Stimulated activated CD4-positive, alpha-beta T cell treated with anti-CD3 and anti-CD28 coated beads, Interleukin-12 subunit alpha, Interleukin-12 subunit beta, amount 100 ng/mL, for 48 hours (primary cell): ENCODE measurements at regions not wholly inside any gene's neighbourhood (a gene's known extent, or its start where the extent isn't known, plus 50 kb on each side); places are given as distances from the start of the nearest gene placed in this dataset.
"Not testable (repeated sequence)": the region's sequence is repeated elsewhere in the genome, so short reads cannot be mapped to it uniquely, and the experiment has no call there.

Source experiments
- DNase-seq, 3 donors: peaks; one replicate each; pipeline ENCODE4 v3.0.0-alpha.2; 2020; ENCODE audit warnings: low read depth in 2 of 3, low spot score in 1 of 3

DNA sequence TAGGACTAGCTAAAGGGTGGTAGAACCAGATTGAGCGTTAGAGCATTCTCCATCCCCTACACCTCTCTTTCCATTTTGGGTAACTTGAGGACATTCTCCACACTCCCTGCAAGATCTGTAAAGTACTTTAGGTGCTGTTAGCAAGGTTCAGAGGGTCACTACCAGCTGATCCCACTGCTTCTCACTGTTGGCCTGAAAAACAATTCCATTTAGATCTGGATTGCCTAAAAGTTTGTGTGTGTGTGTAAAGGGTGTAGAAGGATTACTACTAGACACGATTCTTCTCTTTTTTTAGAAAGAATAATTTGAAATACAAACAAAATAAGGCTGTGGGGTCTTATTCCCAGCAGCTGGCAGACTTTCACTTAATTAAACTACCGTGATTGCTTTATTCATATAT lies 95.1 kb upstream of the TMEM178A start:
- DNase-seq: no peak

DNA sequence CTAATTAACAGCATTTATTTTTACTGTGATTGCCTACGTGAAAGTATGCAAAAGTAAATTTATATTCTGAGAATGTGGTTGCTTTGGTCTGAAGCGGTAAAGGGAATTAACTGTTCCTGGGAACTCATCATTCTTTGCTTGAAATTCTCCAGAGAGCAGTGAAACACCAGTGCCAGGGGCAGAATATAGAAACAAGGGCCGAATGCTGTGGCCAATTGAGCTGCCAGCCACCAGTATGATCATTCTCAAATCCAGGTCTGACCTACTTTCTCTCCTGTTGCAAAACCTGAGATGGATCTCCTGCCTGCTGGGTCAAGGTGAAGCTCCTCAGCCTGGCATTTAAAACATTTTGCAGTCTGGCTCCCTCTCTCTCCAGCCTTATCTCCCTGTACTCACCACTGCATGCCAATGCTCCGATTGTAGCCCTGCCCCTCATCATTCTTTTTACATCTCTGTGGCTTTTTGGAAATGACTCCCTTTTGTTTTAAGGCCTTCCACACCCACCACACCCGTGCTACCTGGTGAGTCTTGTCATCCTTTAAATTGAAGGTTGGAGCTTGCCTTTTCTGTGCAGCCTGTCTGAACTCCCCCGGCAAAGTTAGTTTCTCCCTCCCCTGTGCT lies 94.5 kb upstream of the TMEM178A start:
- DNase-seq: no peak

GRCh38 chr2:39573276-39573675 lies 92.4 kb upstream of the TMEM178A start:
- DNase-seq: no peak

GRCh38 chr2:39581866-39582265 lies 83.9 kb upstream of the TMEM178A start:
- DNase-seq: no peak

DNA sequence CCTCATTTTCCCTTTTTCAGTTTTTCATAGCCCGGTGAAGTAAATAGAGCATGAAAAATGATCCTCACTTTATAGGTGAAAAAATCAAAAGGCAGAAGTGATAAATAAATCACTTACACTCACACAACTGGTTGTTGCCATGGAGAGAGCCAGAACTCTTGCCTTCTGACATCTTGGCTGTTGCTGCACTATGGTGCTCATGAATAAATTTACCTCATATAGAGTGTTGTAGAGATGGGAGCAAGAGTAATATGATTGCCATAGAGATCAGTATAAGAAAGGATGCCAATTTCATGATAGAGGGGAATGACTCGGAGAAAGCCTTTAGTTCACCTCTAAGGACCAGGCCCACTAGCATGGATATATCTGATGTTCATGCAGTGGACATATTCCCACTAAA lies 82.5 kb upstream of the TMEM178A start:
- DNase-seq: no peak

DNA sequence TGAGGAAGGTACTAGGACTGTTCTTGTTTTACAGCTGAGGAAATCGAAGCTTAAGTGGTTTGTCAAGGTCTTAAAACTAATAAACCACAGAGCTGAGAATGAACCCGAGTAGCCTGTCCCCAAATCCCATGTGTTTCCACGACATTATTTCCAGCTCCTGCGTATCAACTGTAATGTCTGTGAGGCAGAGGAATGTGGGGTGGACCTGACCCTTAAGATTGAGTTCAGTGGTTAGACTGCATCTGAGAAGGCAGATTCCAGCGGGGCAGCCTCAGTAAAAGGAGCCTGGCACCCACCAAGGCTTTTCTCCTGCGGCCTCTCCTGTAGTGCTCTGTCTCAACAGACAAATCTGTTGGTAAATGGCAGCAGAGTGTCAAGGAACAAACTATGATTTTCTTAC lies 81.9 kb upstream of the TMEM178A start:
- DNase-seq: no peak

- DNase-seq: no peak
These were observed 81.3 kb upstream of the TMEM178A start for GRCh38 chr2:39584283-39584965.

GRCh38 chr2:39585531-39585930 lies 80.2 kb upstream of the TMEM178A start:
- DNase-seq: not testable (repeated sequence)

DNA sequence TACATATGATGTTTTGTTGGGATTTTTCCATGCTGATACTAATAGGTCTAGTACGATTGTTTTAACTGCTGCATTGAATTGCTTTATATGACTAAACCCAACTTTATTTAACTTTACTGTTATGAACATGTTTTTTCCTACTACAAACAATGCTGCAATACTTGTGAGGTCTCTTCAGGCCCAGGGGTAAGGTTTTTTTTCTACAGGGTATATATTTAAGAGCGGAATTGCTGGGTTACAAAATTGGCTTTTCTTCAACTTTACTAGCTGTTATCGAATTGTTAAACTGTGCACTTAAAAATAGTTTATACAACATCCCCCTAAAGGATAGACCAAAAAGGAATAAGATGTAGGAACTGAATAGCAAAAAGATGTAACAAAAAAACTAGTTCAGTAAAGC lies 78.5 kb upstream of the TMEM178A start:
- DNase-seq: no peak

DNA sequence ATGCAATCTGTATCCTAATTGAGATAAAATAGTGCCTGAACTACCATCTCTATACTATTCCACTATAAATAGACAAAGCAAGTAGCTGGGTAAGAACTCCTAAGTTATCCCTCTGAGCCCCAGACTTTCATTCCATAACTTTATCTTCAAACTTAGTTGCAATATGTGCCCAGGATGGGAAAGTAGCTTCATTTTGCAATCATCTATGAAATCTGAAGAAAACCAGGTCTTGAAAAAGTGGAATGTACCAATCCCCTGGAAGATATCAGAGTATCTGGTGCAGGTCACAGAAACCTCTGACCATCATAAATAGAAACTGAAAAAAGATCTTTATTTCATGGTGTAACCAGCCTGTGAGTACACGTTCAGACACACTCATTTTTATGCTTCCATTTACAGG lies 78.1 kb upstream of the TMEM178A start:
- no peak for DNase-seq

GRCh38 chr2:39593439-39594393 lies 72.0 kb upstream of the TMEM178A start:
- no peak for DNase-seq

GRCh38 chr2:39595116-39595515 lies 70.6 kb upstream of the TMEM178A start:
- DNase-seq: no peak

DNA sequence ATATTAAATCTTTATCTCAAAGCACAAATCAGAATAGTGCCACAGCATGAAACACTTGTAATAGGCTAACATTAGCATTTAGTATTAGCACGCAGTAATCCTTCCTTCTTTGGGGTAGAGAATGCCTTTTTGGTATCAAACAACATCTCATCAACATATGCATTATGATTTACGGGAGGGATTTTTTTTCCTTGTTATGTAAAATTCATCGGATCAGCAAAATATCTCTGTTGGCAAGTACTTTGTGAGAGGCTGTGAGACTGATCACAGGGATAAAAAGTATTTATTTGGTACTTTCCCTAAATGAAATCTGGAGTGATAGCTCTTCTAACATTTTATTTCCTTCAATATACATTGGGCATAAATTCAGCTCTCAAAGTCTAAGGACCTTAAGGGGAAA lies 68.4 kb upstream of the TMEM178A start:
- DNase-seq: no peak

- DNase-seq: no peak
These were observed 63.1 kb upstream of the TMEM178A start for GRCh38 chr2:39602616-39603015.

DNA sequence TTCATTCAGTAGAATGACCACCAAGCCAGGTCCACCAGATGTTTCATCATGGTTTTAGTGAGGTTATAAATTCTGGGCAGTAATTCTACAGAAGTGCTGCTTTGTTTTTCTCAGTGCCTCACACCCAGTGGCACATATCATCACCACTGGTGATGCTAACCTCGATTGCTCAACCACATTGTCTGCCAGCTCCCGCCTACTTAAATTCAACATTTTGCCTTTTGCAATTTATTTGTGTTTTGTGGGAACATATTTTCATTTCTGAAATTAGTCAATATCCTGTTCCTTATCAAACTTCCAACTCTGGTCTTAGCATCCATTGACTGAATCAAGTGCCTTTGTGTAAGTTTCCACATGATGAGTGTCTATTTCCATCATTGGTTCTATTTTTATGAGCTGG lies 62.3 kb upstream of the TMEM178A start:
- no peak for DNase-seq

GRCh38 chr2:39604866-39605265 lies 60.9 kb upstream of the TMEM178A start:
- DNase-seq: no peak

DNA sequence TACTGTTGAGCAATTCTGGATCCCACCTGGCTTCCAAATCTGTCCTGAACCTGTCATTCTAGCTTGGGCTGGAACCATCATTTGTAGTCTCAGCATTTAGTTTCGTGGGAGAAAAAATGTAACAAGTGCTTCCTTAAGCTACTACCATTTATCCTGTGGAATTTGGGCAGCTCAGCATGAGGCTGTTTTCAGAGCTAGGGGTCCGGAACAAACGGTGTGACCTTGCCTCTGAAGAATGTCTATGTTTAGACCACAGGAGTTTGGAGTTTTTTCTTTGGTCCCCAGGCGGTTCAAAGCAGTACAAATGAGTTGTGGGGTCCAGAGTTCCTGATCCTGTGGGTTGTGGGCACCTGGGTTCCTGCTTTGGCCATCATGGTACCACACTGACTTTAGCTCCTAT lies 59.1 kb upstream of the TMEM178A start:
- DNase-seq: no peak

- DNase-seq: no peak
These were observed 58.0 kb upstream of the TMEM178A start for GRCh38 chr2:39607538-39608262.

GRCh38 chr2:39608263-39608575 lies 57.5 kb upstream of the TMEM178A start:
- no peak for DNase-seq

- DNase-seq: no peak
These were observed 56.9 kb upstream of the TMEM178A start for GRCh38 chr2:39608686-39609441.

GRCh38 chr2:39609917-39610316 lies 55.8 kb upstream of the TMEM178A start:
- DNase-seq: no peak
